CD4-positive, CD25-positive, alpha-beta regulatory T cell (primary cell): ENCODE measurements at regions not wholly inside any gene's neighbourhood (a gene's known extent, or its start where the extent isn't known, plus 50 kb on each side); places are given as distances from the start of the nearest gene placed in this dataset.

Source experiments
- ATAC-seq, 2 donors: fragments of 150-1000 bp; cut with Tn5 transposase; one replicate each; pipeline ENCODE4 v1.10.0; 2021; ENCODE audit warnings: low read depth in 2 of 2, moderate number of reproducible peaks in 2 of 2, moderate library complexity in 1 of 2
- DNase-seq, 3 donors: peaks; one replicate each; pipeline versions ENCODE4 v3.0.0 to v3.0.0-alpha.2; 2012 to 2022; ENCODE audit warnings: mixed read lengths in 1 of 3
- H3K27ac ChIP-seq: one replicate; pipeline ENCODE4 v1.7.0; 2013; ENCODE audit warnings: mild to moderate bottlenecking, low read length; ENCODE audit not compliant: insufficient read depth, poor library complexity, severe bottlenecking
- H3K27me3 ChIP-seq: one replicate; pipeline ENCODE4 v1.7.0; 2013; ENCODE audit warnings: low read length; ENCODE audit not compliant: control insufficient read depth, insufficient read depth
- H3K36me3 ChIP-seq: one replicate; pipeline ENCODE4 v1.7.0; 2013; ENCODE audit warnings: mild to moderate bottlenecking, low read length, moderate library complexity; ENCODE audit not compliant: control insufficient read depth, insufficient read depth
- H3K4me1 ChIP-seq: 2 replicates; pipeline ENCODE4 v1.7.0; 2013; ENCODE audit warnings: mild to moderate bottlenecking, low read length; ENCODE audit not compliant: insufficient read depth, control insufficient read depth, poor library complexity, severe bottlenecking
- H3K4me3 ChIP-seq: one replicate; pipeline ENCODE4 v1.7.0; 2013; ENCODE audit warnings: low read depth, mild to moderate bottlenecking, low read length, moderate library complexity
- H3K9me3 ChIP-seq, 2 experiments: 1 replicate in 1 of 2; 2 replicates in 1 of 2; pipeline ENCODE4 v1.7.0; 2013; ENCODE audit warnings: low read length in 2 of 2, mild to moderate bottlenecking in 1 of 2, moderate library complexity in 1 of 2; ENCODE audit not compliant: control insufficient read depth in 2 of 2
- H3K27ac Mint-ChIP-seq, 3 donors: one replicate each; pipeline ENCODE4 v1.8.0; 2020 to 2022; ENCODE audit warnings: mild to moderate bottlenecking in 3 of 3, mixed read lengths in 3 of 3, moderate library complexity in 2 of 3
- H3K27me3 Mint-ChIP-seq: one replicate; pipeline ENCODE4 v1.8.0; 2022; ENCODE audit warnings: mild to moderate bottlenecking, mixed read lengths
- H3K36me3 Mint-ChIP-seq: one replicate; pipeline ENCODE4 v1.8.0; 2020; ENCODE audit warnings: mixed read lengths
- H3K4me1 Mint-ChIP-seq, 4 donors: one replicate each; pipeline ENCODE4 v1.8.0; 2020 to 2022; ENCODE audit warnings: mixed read lengths in 4 of 4, mild to moderate bottlenecking in 1 of 4
- H3K4me3 Mint-ChIP-seq, 4 donors: one replicate each; pipeline ENCODE4 v1.8.0; 2020 to 2022; ENCODE audit warnings: mild to moderate bottlenecking in 4 of 4, mixed read lengths in 4 of 4, moderate library complexity in 3 of 4
- H3K9me3 Mint-ChIP-seq, 7 donors: one replicate each; pipeline ENCODE4 v1.8.0; 2020 to 2022; ENCODE audit warnings: mixed read lengths in 7 of 7, mild to moderate bottlenecking in 3 of 7, moderate library complexity in 2 of 7

- Mint-ChIP-seq H3K4me1 (no peaks in the 10 kb centered on the region), H3K36me3 (no peaks in the 10 kb centered on the region), H3K27me3 (peaks cover 14% of the 10 kb centered on the region), H3K9me3 (peaks cover 0 to 6% (median 1%) of the 10 kb centered on the region in 7 donors), H3K27ac (no peak overlapping the region), H3K4me3 (peak overlapping the region in 1 of 4 donors; percentile 67)
- Histone ChIP-seq H3K27me3 (no peaks in the 10 kb centered on the region), H3K4me3 (no peak overlapping the region), H3K9me3 (no peaks in the 10 kb centered on the region), H3K4me1 (no peaks in the 10 kb centered on the region), H3K27ac (no peak overlapping the region), H3K36me3 (no peaks in the 10 kb centered on the region)
- DNase-seq (no peak), ATAC-seq (no peak)
Measured at GRCh38 chr17:5781236-5781927, 197.1 kb upstream of the NLRP1 start.

DNA sequence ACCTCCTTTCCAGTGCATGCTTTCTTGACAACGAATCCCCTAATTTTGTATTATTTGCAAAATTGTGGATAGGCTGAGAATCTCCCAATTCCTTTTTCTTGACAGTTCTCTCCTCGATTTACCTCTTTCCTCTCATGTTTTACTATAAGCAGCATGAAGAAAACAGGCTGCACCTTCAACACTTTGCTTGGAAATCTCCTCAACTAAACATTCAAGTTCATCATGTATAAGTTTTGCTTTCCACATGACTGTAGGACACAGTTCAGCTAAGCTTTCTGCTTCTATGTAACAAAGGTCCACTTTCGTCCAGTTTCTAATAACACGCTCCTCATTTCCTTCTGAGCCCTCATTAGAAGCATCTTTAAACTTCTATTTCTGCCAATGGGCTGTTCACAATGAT, 199.0 kb upstream of the NLRP1 start:
- H3K27me3 ChIP-seq, result peaks cover 2% of the 10 kb centered on the region
- H3K4me3 Mint-ChIP-seq, result no peak overlapping the region
- ATAC-seq, result no peak
- H3K4me1 Mint-ChIP-seq, result no peaks in the 10 kb centered on the region
- peaks cover 0 to 6% (median 1%) of the 10 kb centered on the region in 7 donors for H3K9me3 Mint-ChIP-seq
- H3K36me3 ChIP-seq, result no peaks in the 10 kb centered on the region
- H3K36me3 Mint-ChIP-seq, result no peaks in the 10 kb centered on the region
- H3K27ac ChIP-seq, result no peak overlapping the region
- no peak overlapping the region for H3K27ac Mint-ChIP-seq
- H3K9me3 ChIP-seq, result no peaks in the 10 kb centered on the region
- peaks cover 12% of the 10 kb centered on the region for H3K27me3 Mint-ChIP-seq
- no peak for DNase-seq
- no peaks in the 10 kb centered on the region for H3K4me1 ChIP-seq
- no peak overlapping the region for H3K4me3 ChIP-seq

GRCh38 chr17:5783851-5784250, 199.5 kb upstream of the NLRP1 start:
- Histone ChIP-seq H3K4me3 (no peak overlapping the region), H3K27ac (no peak overlapping the region), H3K9me3 (no peaks in the 10 kb centered on the region), H3K27me3 (peaks cover 2% of the 10 kb centered on the region), H3K36me3 (no peaks in the 10 kb centered on the region), H3K4me1 (no peaks in the 10 kb centered on the region)
- Mint-ChIP-seq H3K4me1 (no peaks in the 10 kb centered on the region), H3K9me3 (peaks cover 0 to 6% (median 1%) of the 10 kb centered on the region in 7 donors), H3K4me3 (no peak overlapping the region), H3K36me3 (no peaks in the 10 kb centered on the region), H3K27ac (no peak overlapping the region), H3K27me3 (peaks cover 11% of the 10 kb centered on the region)
- DNase-seq (no peak), ATAC-seq (no peak)

DNA sequence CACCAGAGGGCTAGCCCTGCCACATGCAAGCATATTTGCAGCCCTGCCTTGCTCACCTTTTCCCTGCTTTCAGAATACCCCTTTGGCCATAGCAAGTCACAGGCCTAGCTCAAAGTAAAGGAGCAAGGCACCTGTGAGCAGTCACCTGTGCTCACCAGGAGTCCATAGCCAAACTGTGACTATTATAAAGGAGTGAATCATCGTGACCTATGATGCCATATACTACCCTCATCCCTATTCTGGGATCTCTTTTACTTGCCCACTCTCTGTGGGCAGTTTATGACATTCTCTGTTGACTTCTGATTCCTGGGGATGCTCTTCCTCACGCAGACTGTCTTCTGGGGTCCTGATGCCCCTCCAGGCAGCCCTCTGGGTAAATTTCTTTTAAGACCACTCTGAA, 200.5 kb upstream of the NLRP1 start:
- ATAC-seq (no peak), DNase-seq (no peak)
- peaks cover 2% of the 10 kb centered on the region for H3K27me3 ChIP-seq
- Mint-ChIP-seq H3K36me3 (no peaks in the 10 kb centered on the region), H3K27ac (no peak overlapping the region), H3K4me3 (no peak overlapping the region), H3K27me3 (peaks cover 16% of the 10 kb centered on the region), H3K9me3 (peaks cover 0 to 6% (median 1%) of the 10 kb centered on the region in 7 donors), H3K4me1 (no peaks in the 10 kb centered on the region)
- no peaks in the 10 kb centered on the region for H3K4me1 ChIP-seq
- no peak overlapping the region for H3K27ac ChIP-seq
- H3K9me3 ChIP-seq, result no peaks in the 10 kb centered on the region
- H3K4me3 ChIP-seq, result no peak overlapping the region
- H3K36me3 ChIP-seq, result no peaks in the 10 kb centered on the region

GRCh38 chr17:5785338-5785737, 201.0 kb upstream of the NLRP1 start:
- peaks cover 0 to 6% (median 2%) of the 10 kb centered on the region in 7 donors for H3K9me3 Mint-ChIP-seq
- no peak overlapping the region for H3K27ac Mint-ChIP-seq
- Histone ChIP-seq H3K27me3 (peaks cover 2% of the 10 kb centered on the region), H3K9me3 (no peaks in the 10 kb centered on the region), H3K36me3 (no peaks in the 10 kb centered on the region), H3K27ac (no peak overlapping the region), H3K4me1 (no peaks in the 10 kb centered on the region), H3K4me3 (no peak overlapping the region)
- H3K27me3 Mint-ChIP-seq, result peaks cover 22% of the 10 kb centered on the region
- H3K4me1 Mint-ChIP-seq, result no peaks in the 10 kb centered on the region
- DNase-seq (no peak), ATAC-seq (no peak)
- H3K4me3 Mint-ChIP-seq, result no peak overlapping the region
- no peaks in the 10 kb centered on the region for H3K36me3 Mint-ChIP-seq

DNA sequence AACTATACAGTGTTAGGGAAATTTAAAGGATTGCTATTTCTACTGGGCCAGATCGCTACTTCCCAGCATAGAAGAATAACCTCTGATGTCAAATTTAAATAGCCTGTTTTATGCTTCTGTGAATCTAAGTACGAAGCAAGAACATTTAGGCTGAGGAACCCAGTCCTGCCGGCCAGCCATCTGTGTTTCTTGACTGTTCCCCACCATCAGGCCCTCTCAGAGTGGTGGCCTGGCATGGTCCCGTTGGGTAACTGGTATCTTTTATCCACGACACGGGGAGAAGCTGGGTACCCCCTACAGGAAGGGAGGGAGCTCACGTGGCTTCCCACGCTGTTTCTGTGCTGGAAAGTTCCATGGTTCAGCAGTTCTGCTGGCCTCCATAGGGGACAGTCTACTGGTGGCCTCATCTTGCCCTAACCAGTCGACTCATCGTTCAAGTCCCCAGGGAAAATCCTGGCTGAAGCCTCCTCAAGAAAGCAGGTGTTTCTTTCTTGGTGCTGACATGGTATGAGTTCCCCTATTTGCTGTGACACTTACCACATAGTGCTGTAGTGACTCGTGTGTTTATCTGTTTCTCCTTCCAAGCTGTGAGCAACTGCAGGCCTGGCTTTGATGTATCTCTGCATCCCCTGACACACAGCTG, 201.7 kb upstream of the NLRP1 start:
- peaks cover 28% of the 10 kb centered on the region for H3K27me3 Mint-ChIP-seq
- Histone ChIP-seq H3K36me3 (no peaks in the 10 kb centered on the region), H3K27me3 (peaks cover 2% of the 10 kb centered on the region)

GRCh38 chr17:5786510-5786875, 202.2 kb upstream of the NLRP1 start:
- no peak overlapping the region for H3K27ac ChIP-seq

More for the DNA sequence above, 201.7 kb upstream of the NLRP1 start:
- no peaks in the 10 kb centered on the region for H3K9me3 ChIP-seq
- ATAC-seq (no peak), DNase-seq (no peak)
- no peak overlapping the region for H3K4me3 Mint-ChIP-seq
- H3K4me3 ChIP-seq, result no peak overlapping the region
- no peaks in the 10 kb centered on the region for H3K4me1 Mint-ChIP-seq
- H3K9me3 Mint-ChIP-seq, result peaks cover 0 to 6% (median 3%) of the 10 kb centered on the region in 7 donors
- H3K4me1 ChIP-seq, result no peaks in the 10 kb centered on the region
- no peaks in the 10 kb centered on the region for H3K36me3 Mint-ChIP-seq
- no peak overlapping the region for H3K27ac Mint-ChIP-seq
- H3K27ac ChIP-seq, result no peak overlapping the region

More at GRCh38 chr17:5786510-5786875, 202.2 kb upstream of the NLRP1 start:
- Histone ChIP-seq H3K4me3 (no peak overlapping the region), H3K4me1 (no peaks in the 10 kb centered on the region), H3K9me3 (no peaks in the 10 kb centered on the region), H3K27me3 (peaks cover 2% of the 10 kb centered on the region), H3K36me3 (no peaks in the 10 kb centered on the region)
- Mint-ChIP-seq H3K9me3 (peaks cover 0 to 7% (median 3%) of the 10 kb centered on the region in 7 donors), H3K27me3 (peaks cover 29% of the 10 kb centered on the region), H3K4me3 (no peak overlapping the region), H3K36me3 (no peaks in the 10 kb centered on the region), H3K4me1 (no peaks in the 10 kb centered on the region), H3K27ac (no peak overlapping the region)
- ATAC-seq, result no peak
- DNase-seq, result no peak
